ENCODE measurements at regions not wholly inside any gene's neighbourhood (a gene's known extent, or its start where the extent isn't known, plus 50 kb on each side); places are given as distances from the start of the nearest gene placed in this dataset.

DNA sequence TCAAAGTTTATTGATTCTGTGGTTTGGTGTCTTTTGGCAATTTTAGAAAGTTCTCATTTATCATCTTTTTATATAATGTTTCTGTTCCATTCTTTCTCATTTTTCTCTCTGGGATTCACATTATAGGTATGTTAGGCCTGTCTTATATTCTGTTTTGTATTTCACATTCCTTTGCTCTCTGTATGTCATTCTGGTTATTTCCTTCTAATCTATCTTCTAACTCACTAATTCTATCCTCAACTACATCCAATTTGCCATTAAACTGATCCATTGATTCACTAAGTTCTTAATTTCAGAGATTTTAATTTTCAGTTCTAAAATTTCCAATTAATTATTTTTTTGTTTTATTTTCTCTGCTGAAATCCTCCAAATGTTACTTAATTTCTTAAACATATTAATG lies 234.8 kb downstream of the FOXD2 start:
- no peak for DNase-seq

DNA sequence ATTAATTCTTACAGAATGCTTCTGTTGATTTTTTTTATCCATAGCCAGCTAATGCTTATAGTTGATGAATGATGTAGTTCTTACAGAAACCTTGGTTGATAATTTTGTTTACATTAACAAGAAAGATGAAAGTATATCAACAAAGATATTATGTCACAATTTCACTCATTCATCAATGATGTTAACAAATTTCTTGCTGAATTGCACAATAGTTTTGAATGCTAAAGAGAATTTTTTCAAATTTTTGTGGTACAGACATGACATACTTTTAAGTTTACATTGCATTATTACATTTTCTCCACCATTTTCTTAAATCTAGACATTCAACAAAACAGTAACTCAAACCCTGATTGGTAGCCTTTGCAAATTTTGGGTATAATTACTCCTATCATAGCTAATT lies 236.3 kb downstream of the FOXD2 start:
- DNase-seq, result no peak

DNA sequence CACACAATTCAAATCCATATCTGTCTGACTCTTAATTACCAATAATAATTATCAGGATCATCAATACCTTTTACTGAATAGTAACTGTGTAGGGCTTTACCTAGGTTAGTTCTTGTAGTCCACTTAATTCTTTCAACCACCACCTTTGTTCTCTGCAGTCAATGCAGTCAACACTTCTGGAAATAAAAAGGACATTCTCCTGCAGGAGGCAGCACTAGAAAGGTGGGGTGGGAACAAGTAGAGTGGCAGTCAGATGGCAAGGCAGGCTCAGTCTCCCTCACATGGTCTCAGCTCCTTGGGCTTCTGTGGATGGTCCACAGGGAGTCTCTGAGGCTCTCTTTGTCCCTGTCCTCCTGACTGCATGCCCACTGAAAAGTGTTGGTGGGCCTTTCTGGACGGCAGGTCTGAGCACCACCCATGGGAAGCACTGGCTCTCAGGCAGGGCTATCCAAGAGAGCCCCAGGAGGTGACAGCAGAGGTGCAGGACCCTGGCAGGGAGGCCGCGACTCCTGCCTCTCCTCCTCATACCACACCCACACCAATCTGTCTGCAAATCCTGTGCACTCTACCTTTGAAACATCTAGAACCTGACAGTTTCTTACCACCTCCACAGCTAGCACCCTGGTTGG lies 237.3 kb downstream of the FOXD2 start:
- no peak for DNase-seq

DNA sequence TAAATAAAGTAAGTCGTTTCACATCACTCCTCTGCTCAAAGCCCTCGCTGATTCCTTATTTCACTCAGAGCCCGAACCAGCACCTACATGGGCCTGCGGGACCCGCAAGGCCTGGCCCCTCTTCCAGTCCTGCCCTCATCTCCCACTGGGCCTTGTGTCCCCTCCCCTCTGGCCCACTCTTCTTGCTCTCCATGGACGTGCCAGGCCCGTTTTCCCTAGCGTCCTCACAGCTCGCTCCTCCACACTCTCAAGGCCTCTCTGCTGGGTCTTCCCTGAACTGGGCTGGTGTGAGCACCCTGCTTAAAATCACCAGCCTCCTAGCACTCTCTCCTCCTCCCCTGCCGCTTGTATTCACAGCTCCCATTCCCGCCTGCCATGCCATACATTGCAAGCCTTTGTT lies 237.9 kb downstream of the FOXD2 start:
- no peak for DNase-seq

DNA sequence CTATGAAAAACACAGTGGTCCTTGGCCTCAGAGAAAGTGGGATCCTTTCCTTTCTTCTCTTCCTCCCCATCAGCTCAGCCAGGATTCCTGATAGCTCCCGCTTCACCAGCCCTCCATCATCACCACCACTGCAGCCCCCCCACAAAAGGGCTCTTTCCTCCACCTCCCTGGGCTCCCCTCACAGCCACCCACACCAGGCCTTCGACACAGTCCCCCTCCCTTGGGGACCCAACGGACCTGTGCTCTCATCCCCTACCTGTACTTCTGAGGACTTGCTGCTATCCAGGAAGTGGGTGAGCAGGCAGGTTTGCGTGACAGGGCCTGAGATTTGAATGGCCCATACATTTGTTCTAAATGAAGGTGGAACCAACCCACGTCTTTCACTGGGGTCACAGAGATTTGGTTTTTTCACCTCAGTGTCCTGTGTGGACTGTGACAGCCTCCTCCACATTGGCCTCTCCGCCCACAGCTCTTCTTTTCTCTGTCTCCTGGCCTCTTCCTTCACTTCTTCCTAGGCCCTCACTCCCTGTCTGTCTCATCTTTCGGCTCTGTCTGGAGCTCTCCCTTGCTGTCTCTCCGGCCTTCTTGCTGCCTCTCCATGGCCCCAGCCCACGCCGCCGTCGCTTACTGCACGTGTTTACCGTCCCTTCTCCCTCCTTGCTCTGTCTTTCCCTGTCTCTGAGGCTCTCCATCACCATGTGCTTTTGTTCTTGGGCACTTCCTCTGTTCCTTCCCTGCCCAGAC lies 238.6 kb downstream of the FOXD2 start:
- no peak for DNase-seq

DNA sequence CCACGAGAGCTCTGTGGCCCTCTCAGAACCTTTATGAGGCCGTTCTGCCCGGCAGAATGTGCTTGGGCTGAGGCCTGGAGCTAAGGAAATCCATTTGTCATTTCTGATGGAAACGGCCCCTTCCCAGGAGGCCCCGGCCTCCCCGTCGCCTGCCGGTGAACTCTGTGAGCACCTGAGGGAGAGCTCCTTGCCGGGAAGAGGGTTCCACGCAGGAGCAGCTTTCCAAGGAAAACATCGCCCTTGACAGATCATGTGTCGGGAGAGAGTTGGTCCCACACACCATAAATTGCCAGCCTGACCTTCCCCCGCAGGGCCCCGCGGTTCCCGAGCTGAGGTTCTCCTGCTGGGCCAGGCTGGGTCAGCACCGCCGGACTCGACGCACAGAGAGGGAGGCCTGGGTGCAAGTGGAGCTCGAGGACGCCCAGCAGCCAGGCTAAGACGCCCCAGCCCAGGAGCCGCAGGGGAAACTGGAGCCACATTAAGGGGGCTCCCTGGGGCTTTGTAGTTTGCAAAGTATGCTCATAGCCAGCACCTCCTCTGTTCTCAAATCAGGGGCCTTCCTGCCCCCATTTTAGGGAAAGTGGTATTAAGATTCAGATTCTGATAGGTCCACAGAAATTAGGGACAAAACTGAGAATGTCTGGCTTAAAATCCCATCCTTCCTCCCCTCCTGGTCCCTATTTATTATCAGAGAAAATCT lies 239.5 kb downstream of the FOXD2 start:
- DNase-seq, result no peak

DNA sequence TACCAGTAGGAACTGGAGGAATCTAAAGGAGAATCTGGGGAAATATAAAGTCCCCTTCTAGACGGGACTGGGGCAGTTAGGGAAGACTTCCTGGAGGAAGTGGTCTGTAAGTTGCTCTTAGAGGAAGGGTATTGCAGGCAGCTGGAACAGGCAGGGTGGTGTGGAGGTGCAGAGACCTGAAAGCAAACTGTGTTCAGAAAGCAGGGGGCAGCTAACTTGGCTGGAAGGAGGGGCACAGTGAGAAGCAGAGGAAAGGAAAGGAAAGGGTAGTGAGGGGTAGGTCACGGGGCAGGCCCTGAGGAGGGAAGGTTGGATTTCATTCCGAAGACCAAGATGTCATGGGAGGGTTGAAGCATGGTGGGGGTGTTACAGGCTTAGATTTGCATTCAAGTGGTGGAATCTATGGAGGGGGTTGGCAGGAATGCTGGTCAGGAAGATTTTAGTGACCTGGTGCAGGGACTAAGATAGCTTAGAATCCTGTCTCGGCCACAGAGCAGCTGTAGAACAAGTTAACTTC lies 240.7 kb downstream of the FOXD2 start:
- DNase-seq, result no peak

DNA sequence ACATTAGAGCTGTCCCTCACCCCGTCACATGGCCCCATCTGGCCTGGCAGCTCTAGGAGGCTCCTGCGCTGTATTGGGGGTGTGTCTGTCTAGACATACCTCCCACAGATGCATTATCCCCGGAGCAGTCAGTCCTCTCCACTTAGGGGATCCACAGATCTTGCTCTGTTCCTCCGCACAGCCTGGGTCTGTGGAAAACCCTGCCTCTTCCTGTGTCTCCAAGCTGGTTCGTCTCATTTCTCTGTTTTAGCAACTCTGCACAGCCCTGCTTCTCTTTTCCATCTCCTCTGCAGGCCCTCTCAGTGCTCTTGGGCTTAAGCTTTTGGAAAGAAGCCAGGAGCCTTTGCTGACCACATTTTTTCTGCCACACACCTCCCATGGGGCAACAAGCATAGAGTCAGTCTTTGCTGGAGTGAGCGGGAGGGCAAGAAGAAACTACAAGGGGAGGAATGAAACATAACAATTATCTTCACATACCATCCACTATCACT lies 241.5 kb downstream of the FOXD2 start:
- no peak for DNase-seq

DNA sequence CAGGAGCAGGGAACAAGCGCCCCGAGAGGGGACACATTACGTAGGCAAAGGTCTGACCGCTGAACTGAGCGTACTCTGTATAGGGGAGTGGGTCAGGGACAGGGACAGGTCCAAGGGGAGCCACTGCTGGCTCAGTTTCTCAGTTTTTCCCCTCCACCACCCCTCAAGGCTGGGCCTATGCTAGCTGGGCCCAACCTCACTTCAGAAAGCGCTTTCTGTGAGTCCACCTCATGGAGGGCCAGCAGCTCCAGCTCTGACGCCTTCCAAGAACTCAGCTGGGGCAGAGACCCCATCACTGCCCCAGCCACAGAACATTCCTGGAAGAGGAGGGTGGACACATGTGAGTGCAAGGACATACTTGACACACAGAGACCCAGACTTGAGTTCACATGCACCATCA lies 242.0 kb downstream of the FOXD2 start:
- DNase-seq, result no peak

DNA sequence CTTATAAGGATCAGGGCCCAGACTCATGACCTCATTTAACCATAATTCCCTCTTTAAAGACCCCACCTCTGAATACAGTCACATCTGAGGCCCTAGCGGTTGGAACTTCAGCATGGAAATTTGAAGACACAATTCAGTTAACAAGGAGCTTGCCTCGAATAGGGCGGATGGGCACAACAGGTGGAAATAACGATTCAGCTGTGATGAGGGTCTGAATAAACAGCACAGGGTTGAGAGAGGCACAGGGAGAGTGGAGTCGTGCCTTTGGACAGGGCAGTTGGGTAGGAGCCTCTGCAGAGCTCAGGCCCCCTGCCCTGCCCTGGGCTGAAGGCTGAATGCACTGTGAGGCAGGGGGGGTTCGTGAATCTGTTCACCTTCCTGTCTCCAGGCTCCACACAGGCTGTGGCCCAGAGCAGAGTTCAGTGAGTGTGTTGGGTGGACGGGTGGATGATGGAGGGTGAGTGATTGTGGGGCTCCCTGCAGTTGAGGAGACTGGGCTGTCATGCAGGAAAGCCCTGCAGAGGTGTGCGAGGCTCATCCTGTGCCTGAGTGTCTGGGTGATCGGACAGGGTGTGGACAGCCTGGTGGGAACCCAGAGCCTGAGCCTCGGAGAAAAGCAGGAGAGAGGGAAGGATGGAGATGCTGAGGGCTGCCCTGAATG lies 243.1 kb downstream of the FOXD2 start:
- no peak for DNase-seq

DNA sequence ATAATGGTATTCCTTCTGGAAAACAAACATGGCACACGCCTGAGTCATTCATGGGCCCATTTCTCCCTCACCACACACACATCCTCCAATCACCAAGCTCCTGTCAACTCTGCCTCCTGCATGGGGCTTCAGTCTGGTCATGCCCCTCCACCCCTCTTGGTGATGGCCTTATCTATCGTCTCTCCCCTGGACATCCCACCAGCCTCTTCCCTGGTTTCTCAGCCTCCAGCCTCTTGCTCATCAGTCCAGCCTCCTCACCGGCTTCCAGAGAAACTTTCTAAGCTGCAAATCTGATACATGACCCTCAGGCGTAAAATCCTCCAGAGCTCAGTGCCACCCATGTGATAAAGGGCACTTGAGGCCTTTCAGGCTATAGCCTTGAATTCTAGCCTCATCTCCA lies 243.9 kb downstream of the FOXD2 start:
- no peak for DNase-seq

DNA sequence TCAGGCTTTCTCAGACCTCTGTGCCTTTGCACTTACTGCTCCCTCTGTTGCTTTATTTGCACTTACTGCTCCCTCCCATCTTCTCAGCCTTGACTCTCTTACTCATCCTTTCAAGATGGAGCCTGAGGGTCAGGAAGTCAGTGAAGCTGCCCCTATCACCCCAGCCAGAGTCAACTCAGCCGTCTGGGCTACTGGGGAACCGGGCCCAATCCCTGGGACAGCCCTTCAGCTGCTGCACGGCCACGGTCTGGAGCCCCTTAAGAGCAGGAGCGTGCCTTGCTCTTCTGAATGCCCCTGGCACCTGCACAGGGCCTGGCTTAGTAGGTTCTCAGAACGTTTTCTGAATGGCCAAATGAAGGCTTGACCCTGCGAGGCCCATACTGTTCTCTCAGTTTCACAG lies 244.4 kb downstream of the FOXD2 start:
- no peak for DNase-seq

DNA sequence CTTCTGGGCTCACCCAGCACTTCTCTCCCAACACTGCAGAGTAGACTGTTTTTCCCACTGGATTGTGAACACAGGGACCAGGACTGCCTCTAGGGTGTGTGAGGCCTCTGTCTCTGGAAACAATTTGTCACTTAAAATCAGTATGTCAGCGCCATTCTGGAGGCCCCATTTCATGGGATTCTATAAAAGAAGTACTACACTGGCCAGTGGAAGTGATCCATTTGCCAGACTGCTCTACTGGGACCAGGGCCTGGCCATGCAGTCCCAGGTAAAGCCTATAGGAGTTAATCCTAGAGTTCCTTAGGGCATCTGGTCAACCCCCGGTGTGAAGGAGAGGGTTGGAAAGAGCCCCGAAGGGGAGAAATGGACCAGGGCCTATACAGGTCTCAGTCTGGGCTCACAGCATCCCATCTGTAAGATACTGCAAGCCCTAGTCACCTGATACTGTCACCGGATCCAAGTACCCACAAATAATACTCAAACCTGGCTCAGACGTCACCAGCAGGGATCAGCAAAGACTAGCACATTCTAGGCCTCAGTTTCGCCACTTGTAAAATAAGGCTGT lies 245.0 kb downstream of the FOXD2 start:
- no peak for DNase-seq

DNA sequence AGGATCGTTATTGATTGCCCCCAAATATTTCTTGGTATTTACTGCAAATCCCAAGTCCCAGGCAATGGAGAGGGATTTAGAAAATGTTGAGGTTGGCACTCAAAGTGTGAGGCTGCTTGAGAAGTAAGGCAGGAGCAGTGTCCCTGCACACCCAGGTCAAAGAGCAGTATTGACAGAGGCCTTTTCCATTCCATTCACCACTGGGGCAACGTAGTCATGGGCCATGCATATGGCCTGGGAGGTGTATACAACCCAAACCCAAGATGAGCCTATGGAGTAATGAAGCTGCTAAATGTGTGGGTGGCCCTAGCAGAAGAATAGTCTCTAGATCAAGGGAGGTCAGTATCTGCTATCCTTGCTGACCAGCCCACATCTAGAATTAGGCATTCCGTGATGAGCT lies 245.6 kb downstream of the FOXD2 start:
- no peak for DNase-seq

DNA sequence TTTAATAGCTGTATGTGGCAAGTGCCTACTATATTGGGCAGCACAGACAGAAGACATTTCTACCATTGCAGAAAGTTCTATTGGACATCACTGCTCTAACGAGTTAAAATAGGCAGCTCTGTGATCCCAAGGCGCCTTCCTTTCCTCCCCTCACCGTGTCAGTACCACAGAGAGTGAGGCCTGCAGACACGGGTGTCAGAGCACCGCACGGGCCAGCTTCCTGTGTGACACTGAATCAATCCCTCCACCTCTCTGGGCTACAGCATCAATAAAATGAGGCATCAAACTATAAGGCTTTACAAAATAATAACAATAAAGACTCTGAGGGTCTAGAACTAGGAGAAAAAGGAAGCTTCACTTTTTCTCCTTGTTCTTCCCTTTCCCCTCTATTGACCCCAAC lies 246.7 kb downstream of the FOXD2 start:
- DNase-seq, result no peak

DNA sequence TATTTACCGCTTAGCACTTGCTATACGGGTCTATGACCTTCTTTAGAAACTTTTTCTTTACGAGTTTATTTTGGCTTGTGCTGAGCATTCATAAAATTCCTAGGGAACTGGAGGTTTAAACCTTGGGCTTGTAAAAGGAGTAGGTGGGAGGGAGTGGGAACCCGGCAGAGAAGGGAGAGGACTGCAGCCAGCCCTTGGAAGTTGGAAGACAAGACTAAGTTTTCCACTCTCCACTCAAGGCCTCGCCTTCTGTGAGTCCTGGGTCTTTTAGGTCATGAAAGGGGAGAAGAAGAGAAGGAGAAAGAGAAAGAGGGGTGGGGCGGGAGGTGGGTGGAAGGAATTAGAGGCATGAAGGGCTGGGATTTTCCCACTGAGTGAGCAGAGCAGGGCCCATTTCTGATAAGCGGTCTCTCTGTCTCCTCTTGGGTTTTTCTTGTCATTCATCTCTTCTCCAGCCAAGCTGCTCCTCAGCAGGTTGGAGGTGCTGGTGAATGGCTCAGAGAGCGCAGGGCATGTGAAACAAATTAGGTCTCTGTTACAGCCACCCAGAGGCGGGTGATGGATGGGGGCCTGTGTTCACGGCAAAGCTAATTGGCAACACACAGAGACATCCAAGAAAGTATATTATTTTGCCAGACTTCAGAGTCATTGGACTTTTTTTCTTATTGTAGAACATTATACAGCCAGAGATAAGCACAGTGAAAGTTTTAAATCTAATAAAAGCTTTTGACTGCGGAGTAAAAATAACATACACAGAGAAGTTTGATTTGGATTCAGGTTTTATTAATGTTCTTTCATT lies 247.3 kb downstream of the FOXD2 start:
- DNase-seq, result no peak

DNA sequence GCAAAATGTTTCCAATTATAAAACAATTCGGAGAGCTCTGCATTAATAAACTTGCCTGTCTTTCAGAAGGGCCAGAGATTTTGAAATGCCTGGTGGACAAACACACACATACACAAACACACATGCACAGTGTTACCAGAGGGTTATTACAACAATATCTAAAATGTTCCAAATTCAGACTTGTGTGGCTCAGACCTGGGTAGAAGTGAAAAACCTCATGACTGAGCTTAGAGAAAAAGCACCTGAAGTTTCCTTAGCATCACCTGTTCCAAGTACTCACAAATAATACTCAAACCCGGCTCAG lies 247.9 kb downstream of the FOXD2 start:
- no peak for DNase-seq

DNA sequence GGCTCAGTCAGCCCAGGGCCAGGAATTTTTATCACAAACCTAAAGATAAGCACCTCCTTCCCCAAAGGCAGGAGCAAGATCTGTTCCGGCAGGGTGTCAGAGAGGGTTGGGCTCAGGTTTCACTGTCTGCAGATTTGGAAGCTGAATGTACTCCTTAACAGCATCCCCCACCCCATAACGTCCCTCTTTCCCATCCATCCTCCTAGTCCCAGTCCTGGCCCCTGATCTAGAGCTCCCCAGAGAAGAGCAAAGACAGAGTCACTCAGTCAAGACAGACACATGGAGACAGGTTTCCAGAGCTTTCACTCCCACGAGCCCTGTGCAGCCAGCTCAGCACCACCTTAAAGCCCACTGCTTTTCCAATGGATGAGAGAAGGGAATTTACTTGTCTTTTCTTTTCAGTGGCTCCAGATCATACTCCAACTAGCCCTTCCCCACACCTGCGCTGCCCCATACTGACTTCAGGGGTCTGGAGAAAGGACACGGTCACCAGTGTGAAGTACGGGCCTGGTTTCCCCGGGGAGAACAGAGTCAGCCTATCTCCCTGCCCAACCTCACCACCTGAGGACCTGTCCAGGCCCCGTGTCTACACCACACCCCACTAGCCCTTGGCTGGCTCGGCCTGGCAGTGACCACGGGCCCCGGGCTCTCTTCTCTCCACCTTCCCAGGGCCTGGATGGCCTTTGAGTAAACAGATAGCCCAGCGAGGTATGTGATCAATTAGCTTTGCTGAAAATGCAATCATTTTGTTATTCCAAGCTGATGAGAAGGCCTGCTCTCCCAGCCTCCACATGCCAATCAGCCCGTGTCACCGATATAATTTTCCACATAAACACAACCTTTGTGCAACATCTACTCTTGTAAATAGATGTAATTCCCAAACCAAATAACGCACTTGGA lies 249.1 kb downstream of the FOXD2 start:
- DNase-seq, result no peak

DNA sequence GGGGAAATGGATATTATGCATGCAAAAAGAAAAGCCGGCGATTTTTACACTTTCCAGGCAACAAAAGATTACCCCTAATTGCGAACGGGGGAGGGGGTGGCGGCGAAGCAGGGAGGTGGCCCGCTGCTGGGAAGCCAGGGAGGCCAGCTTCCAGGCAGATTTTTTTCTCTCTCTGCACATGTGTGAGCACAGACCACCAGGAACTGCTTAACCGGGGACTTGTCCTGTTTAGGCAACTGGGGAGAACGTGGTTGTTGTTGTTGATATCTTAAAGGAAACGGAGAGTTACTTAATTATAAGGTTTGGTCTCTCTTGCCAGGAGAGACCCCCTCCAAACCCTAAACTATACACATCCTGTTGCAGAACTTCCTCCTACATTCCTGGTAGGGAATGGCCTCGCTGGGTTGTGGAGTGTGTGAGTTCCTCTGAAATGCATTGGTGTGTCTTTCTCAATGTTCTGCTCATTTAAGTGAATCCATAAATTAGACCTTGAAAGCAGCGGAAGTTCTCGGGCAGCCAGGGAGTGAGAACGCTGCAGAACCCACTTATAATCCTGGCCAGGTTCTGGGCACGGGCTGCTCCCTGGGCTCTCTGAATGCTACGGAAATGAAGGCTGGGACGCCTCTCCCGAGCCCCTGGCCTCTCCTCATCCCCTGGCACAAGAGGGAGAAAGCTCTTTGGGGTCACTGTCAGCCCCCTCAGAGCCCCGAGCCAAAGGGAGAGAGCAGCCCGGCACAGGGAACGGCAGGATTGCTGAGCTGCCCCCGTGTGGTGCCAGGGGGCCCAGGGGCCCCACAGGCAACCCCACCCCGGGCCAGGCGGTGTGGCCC lies 250.0 kb downstream of the FOXD2 start:
- no peak for DNase-seq
